Activated T-cell treated with anti-CD3 and anti-CD28 coated beads, Interleukin-2, amount 50 U/mL, for 24 hours (primary cell): ENCODE measurements at regions not wholly inside any gene's neighbourhood (a gene's known extent, or its start where the extent isn't known, plus 50 kb on each side); places are given as distances from the start of the nearest gene placed in this dataset.
A peak's percentile ranks its signal among the peaks of the same experiment; 100 is the strongest.
"Not testable (repeated sequence)": the region's sequence is repeated elsewhere in the genome, so short reads cannot be mapped to it uniquely, and the experiment has no call there.

Experiments
- DNase-seq: peaks from one replicate; pipeline ENCODE4 v3.0.0-alpha.2; 2020
- H3K27ac Mint-ChIP-seq: 2 replicates; pipeline ENCODE4 v1.8.0; 2020; ENCODE audit warnings: mild to moderate bottlenecking, mixed read lengths
- H3K27me3 Mint-ChIP-seq: 2 replicates; pipeline ENCODE4 v1.8.0; 2020; ENCODE audit warnings: mixed read lengths
- H3K36me3 Mint-ChIP-seq: 2 replicates; pipeline ENCODE4 v1.8.0; 2020; ENCODE audit warnings: low read depth, mixed read lengths
- H3K4me1 Mint-ChIP-seq: 2 replicates; pipeline ENCODE4 v1.8.0; 2020; ENCODE audit warnings: low read depth, mixed read lengths
- H3K4me3 Mint-ChIP-seq: 2 replicates; pipeline ENCODE4 v1.8.0; 2020; ENCODE audit warnings: mild to moderate bottlenecking, moderate library complexity, mixed read lengths
- H3K9me3 Mint-ChIP-seq: 2 replicates; pipeline ENCODE4 v1.8.0; 2020; ENCODE audit warnings: mixed read lengths

DNA sequence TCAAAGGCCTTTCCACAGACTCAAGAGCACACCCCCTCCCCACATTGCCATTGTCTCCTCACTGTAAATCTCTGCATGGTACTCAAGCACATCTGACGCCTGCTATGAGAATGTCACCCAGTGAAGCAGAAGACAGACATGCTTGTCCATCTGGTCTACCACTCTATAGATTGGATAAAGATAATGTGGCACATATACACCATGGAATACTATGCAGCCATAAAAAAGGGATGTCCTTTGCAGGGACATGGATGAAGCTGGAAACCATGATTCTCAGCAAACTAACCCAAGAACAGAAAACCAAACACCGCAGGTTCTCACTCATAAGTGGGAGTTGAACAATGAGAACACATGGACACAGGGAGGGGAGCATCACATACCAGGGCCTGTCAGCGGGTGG, 503.4 kb upstream of the RUNX1 start:
- H3K4me3 Mint-ChIP-seq, H3K27me3 Mint-ChIP-seq, H3K36me3 Mint-ChIP-seq, H3K4me1 Mint-ChIP-seq, DNase-seq, H3K9me3 Mint-ChIP-seq, H3K27ac Mint-ChIP-seq: not testable (repeated sequence)

DNA sequence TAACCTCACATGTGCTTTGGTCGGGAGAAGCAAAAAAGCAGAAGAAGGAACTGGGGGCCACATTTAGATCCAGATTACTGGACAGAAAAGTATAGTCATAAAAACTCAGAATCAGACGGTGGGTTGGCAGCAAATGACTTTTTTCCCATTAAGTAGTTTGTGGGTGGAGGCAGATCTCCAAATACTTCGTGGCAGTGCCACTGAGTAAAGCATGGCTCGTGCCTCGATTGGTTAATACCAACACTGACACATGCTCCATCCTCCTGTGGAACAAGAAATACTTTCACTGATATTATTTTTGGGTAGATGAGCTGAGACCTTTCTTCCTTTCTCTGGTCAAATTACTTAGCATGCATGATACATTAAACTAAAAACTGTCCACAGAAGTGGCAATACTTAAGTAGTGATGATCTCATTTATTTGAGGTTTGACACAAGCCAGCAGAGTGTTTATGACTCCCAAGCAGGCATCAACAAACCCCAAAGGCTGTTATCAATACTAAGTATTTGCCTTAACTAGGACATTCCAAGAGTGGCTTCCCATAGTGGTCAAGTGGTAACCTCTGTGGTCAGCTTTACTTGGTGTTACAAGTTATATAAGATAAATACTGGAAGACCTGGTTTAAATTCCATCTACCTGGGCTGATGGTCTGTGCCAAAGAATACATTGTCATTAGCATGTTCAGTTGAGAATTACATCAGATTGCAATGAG, 500.0 kb upstream of the RUNX1 start:
- Mint-ChIP-seq H3K4me1 (no peaks in the 10 kb centered on the region), H3K4me3 (no peak overlapping the region), H3K36me3 (no peaks in the 10 kb centered on the region), H3K9me3 (no peaks in the 10 kb centered on the region), H3K27me3 (peaks cover 9% of the 10 kb centered on the region), H3K27ac (no peak overlapping the region)
- DNase-seq = no peak

DNA sequence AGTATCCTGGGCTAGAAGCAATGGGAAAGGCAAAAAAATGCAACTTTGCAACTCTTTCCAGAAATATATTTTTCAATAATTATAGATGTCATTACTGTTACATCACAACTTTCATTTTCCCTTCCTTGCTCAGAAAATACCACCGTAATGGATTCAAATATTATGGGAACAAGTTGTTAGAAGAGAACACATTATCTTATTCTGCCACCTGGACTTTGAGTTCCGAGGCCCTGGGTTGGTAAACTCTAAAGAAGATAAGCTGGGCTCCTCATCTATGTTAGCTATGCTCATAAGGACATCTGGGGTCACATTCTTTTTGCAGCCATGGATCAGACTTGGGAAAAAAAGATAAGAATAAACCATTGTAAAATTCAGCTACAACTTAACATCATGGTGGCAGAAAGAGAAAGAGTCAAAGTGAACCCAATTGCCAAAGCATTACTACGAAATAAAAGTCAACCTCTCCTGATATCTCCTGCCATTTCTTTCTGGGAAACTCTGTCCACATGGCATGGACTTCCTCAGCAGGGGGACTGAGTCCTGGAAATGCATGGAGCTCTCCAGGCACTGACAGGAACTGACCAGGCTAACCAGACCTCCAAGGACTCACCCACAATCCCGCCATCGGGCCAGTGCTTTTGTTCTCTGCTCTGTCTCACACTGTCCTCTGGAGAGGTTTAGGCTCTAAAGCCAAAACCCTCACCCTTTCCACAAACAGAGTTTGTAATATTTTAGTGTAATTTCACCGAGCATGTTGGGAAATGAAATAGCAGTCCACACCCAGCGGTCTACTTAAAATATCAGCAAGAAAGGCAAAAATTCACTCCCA, 499.1 kb upstream of the RUNX1 start:
- Mint-ChIP-seq H3K36me3 (no peaks in the 10 kb centered on the region), H3K9me3 (no peaks in the 10 kb centered on the region), H3K27me3 (peaks cover 14% of the 10 kb centered on the region), H3K4me3 (no peak overlapping the region), H3K4me1 (peaks cover 2% of the 10 kb centered on the region), H3K27ac (no peak overlapping the region)
- no peak for DNase-seq

DNA sequence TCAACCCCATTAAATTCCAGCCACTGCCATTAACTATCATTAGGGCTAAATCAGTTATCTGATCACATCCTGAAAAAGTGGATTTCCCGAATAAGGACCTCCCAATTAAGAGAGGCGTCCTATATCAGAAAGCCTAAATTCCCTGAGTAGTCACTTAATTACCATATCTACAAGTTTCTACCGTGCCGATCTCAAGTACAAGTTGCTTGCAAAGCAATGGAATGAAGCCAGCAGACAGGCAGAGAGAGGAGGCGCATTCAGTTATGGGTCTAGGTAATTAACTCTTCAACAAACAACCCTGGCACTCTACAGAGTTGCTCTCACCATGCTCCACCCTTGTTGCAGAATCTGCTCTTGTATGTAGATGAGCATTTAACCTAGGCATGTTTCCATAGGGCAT, 494.6 kb upstream of the RUNX1 start:
- peaks cover 2% of the 10 kb centered on the region for H3K4me1 Mint-ChIP-seq
- H3K9me3 Mint-ChIP-seq = no peaks in the 10 kb centered on the region
- H3K27me3 Mint-ChIP-seq = peaks cover 15% of the 10 kb centered on the region
- no peak for DNase-seq
- no peak overlapping the region for H3K4me3 Mint-ChIP-seq
- H3K36me3 Mint-ChIP-seq = no peaks in the 10 kb centered on the region
- H3K27ac Mint-ChIP-seq = no peak overlapping the region

DNA sequence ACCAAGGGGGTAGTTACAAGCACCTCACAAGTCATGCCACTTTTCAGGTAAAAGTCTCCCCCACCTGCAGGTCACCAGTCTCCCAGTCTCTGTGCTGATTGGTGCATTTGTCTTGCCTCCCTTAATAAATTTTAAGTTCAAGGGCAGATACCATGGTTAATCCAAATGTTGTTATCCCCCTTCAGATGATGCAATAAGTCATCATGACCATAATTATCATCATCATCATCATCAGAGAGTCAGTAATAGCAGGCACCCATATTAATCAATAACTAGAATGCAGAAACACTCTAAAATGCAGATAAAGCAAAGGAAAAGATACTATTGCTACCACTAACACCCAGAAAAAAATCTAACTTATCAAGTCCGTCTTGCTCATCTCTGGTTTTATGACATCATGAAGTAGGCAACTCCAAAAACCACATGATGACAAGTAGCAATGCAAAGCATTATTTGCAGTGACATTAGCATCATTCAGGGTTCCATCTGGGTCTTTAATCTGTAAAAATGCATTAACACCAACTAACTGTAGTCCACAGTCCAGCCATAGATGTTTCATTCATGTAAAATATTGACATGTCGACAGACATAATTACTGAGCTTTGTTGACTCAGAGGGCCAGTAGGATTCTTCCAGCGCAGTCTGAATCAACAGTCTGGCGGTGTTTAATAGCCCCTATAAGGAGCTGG, 492.0 kb upstream of the RUNX1 start:
- DNase-seq = no peak
- Mint-ChIP-seq H3K27me3 (peaks cover 15% of the 10 kb centered on the region), H3K4me1 (peaks cover 2% of the 10 kb centered on the region)

GRCh38 chr21:35538386-35538785, 489.3 kb upstream of the RUNX1 start:
- Mint-ChIP-seq H3K4me3 (no peak overlapping the region), H3K4me1 (no peaks in the 10 kb centered on the region), H3K9me3 (peaks cover 7% of the 10 kb centered on the region), H3K27me3 (peaks cover 6% of the 10 kb centered on the region), H3K27ac (no peak overlapping the region), H3K36me3 (no peaks in the 10 kb centered on the region)
- DNase-seq = no peak

More for the DNA sequence above, 492.0 kb upstream of the RUNX1 start:
- H3K36me3 Mint-ChIP-seq = no peaks in the 10 kb centered on the region
- no peak overlapping the region for H3K27ac Mint-ChIP-seq
- H3K4me3 Mint-ChIP-seq = no peak overlapping the region
- peaks cover under 1% of the 10 kb centered on the region for H3K9me3 Mint-ChIP-seq

GRCh38 chr21:35537604-35538003, 488.5 kb upstream of the RUNX1 start:
- peaks cover 7% of the 10 kb centered on the region for H3K9me3 Mint-ChIP-seq
- no peak overlapping the region for H3K27ac Mint-ChIP-seq
- no peaks in the 10 kb centered on the region for H3K36me3 Mint-ChIP-seq
- peaks cover 4% of the 10 kb centered on the region for H3K27me3 Mint-ChIP-seq
- H3K4me3 Mint-ChIP-seq = no peak overlapping the region
- no peaks in the 10 kb centered on the region for H3K4me1 Mint-ChIP-seq
- no peak for DNase-seq

DNA sequence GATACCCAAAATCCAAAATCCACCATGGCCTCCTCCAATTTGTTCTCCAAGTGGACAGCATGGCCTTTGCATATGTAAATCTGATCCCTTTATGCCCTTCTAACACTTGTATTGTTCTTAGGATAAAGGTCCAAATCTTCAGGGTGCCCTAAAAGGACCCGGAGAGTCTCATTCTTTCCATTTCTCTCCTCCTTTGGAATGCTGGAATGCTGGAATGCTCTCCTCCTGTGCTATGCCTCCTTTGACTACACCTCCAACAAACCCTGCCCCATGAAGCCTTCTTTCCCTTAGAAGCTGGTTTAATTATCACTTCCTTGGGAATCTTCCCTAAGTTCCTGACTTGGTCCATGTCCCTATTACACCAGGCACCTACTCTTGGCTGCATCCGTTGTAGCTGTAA, 484.8 kb upstream of the RUNX1 start:
- no peak for DNase-seq
- Mint-ChIP-seq H3K36me3 (no peaks in the 10 kb centered on the region), H3K4me1 (peaks cover 11% of the 10 kb centered on the region), H3K27ac (no peak overlapping the region), H3K9me3 (peaks cover 7% of the 10 kb centered on the region), H3K27me3 (no peaks in the 10 kb centered on the region), H3K4me3 (no peak overlapping the region)

DNA sequence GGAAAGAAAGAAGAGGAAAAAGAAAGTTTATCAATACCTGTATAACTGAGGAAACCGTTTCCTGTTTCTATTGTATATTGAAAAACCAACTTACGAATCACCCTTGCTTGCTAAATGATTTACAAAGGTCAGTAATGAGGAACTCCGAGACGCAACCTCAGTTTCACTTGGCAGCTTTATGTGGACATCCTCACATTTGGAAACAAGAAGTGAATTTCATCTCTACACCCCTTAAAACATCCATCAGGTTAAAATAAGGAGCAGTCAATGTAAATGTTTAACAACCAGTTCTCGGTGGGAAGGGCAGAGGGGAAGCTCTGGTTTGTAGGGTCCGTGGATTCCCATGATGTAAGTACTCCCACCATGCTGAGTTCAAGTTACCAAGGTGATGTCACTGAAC, 481.7 kb upstream of the RUNX1 start:
- no peak overlapping the region for H3K4me3 Mint-ChIP-seq
- no peak overlapping the region for H3K27ac Mint-ChIP-seq

GRCh38 chr21:35529171-35529863, 480.2 kb upstream of the RUNX1 start:
- peak overlapping the region; percentile 82 for H3K4me3 Mint-ChIP-seq
- H3K36me3 Mint-ChIP-seq = no peaks in the 10 kb centered on the region
- DNase-seq = peak; percentile 39
- no peaks in the 10 kb centered on the region for H3K9me3 Mint-ChIP-seq
- peaks cover 46% of the 10 kb centered on the region for H3K4me1 Mint-ChIP-seq
- no peaks in the 10 kb centered on the region for H3K27me3 Mint-ChIP-seq
- peak overlapping the region; percentile 93 for H3K27ac Mint-ChIP-seq

More for the DNA sequence above, 481.7 kb upstream of the RUNX1 start:
- Mint-ChIP-seq H3K9me3 (peaks cover 4% of the 10 kb centered on the region), H3K4me1 (peaks cover 36% of the 10 kb centered on the region), H3K36me3 (no peaks in the 10 kb centered on the region), H3K27me3 (no peaks in the 10 kb centered on the region)
- DNase-seq = no peak

- peak; percentile 66 for DNase-seq
These were observed 479.3 kb upstream of the RUNX1 start for GRCh38 chr21:35528116-35529042.

DNA sequence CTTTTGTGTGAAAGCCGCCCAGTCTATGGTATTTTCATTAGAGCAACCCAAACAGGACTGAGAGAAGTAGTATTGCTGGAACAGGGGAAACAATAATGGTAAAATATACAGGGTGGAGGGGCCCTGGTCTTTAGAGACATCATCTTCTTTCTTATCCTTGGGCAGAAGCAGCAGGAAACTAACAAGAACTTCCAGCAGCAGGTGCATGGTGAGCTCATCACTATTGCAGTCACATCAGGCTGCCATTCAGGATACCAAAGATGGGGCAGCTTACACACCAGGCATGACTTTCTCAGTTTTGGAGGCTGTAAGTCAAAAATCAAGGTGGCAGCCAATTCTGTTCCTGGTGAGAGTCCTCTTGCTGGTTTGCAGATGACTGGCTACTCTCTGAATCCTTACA, 478.3 kb upstream of the RUNX1 start:
- peaks cover 46% of the 10 kb centered on the region for H3K4me1 Mint-ChIP-seq
- H3K27me3 Mint-ChIP-seq = no peaks in the 10 kb centered on the region
- H3K9me3 Mint-ChIP-seq = no peaks in the 10 kb centered on the region
- DNase-seq = no peak
- peak overlapping the region; percentile 93 for H3K27ac Mint-ChIP-seq
- no peak overlapping the region for H3K4me3 Mint-ChIP-seq
- no peaks in the 10 kb centered on the region for H3K36me3 Mint-ChIP-seq

More at GRCh38 chr21:35528116-35529042, 479.3 kb upstream of the RUNX1 start:
- Mint-ChIP-seq H3K27ac (peak overlapping the region; percentile 93), H3K9me3 (no peaks in the 10 kb centered on the region), H3K27me3 (no peaks in the 10 kb centered on the region), H3K4me1 (peaks cover 46% of the 10 kb centered on the region), H3K4me3 (peak overlapping the region; percentile 82), H3K36me3 (no peaks in the 10 kb centered on the region)

DNA sequence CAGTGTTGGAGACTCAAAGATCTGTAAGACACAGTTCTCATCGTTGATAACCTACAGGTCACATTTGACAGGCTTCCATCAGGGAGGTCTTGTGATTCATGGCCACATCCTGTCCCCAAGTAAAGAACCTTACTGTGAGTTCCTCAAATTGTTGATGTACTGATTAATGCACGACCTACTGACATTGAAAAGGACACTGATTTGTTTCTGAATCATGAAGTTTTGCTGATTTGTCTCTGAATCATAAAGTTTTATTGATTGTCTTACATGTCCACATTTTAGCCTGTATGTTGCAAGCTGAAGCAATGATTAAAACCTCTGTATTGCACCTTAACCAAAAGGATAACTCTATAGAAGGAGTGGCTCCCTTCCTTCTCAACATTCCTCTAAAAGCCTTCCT, 476.3 kb upstream of the RUNX1 start:
- H3K36me3 Mint-ChIP-seq = no peaks in the 10 kb centered on the region
- no peak overlapping the region for H3K27ac Mint-ChIP-seq
- H3K4me1 Mint-ChIP-seq = peaks cover 46% of the 10 kb centered on the region
- DNase-seq = no peak
- no peaks in the 10 kb centered on the region for H3K27me3 Mint-ChIP-seq
- no peak overlapping the region for H3K4me3 Mint-ChIP-seq
- no peaks in the 10 kb centered on the region for H3K9me3 Mint-ChIP-seq
